Panc1 (cell line): ENCODE measurements at regions not wholly inside any gene's neighbourhood (a gene's known extent, or its start where the extent isn't known, plus 50 kb on each side); places are given as distances from the start of the nearest gene placed in this dataset.

Experiments used
- CTCF ChIP-seq: fragments of 450-650 bp; IDR thresholded peaks from 2 replicates; pipeline ENCODE4 v1.5.1; 2017; ENCODE audit warnings: mild to moderate bottlenecking
- REST ChIP-seq, 2 experiments: IDR thresholded peaks; 2 replicates each; pipeline ENCODE4 v1.6.1; 2011 to 2012; ENCODE audit warnings: low read depth in 2 of 2, control low read depth in 1 of 2, low read length in 1 of 2, mild to moderate bottlenecking in 1 of 2, moderate library complexity in 1 of 2; ENCODE audit not compliant: insufficient read depth in 1 of 2
- SIN3A ChIP-seq: IDR thresholded peaks from 2 replicates; pipeline ENCODE4 v1.6.1; 2012; ENCODE audit warnings: low read depth, mild to moderate bottlenecking, low read length, moderate library complexity, borderline replicate concordance; ENCODE audit not compliant: insufficient read depth

GRCh38 chr12:111219440-111219839 lies 149.5 kb downstream of the PHETA1 start:
- TF ChIP-seq REST (IDR thresholded peaks at IDR 0.05; ENCODE audit: insufficient read depth in 1 of 2, low read depth in 2 of 2, low read length in 1 of 2) (no peak), CTCF (no peak), SIN3A (no peak)
